B cell (primary cell): ENCODE measurements at regions not wholly inside any gene's neighbourhood (a gene's known extent, or its start where the extent isn't known, plus 50 kb on each side); places are given as distances from the start of the nearest gene placed in this dataset.

Experiments used
- ATAC-seq: fragments of 200-7000 bp; cut with Tn5 transposase; one replicate; pipeline ENCODE4 v1.10.0; 2021; ENCODE audit warnings: low read depth, mild to moderate bottlenecking, moderate number of reproducible peaks, moderate library complexity
- CTCF ChIA-PET: fragments of 350-600 bp; sonication (Branson Sonifier 250); formaldehyde crosslinking; loops from one replicate; lab custom pipeline; 2021; ENCODE audit warnings: antibody characterized with exemption, inconsistent platforms; lab: Charles Lee
- POLR2A ChIA-PET: fragments of 350-600 bp; sonication (Branson Sonifier 250); formaldehyde crosslinking; loops from one replicate; lab custom pipeline; 2021; ENCODE audit warnings: antibody characterized with exemption; lab: Charles Lee
- DNase-seq: peaks from one replicate; pipeline ENCODE4 v3.0.0; 2013
- H2AFZ ChIP-seq: 2 replicates; pipeline ENCODE4 v1.6.1; 2012; ENCODE audit warnings: mild to moderate bottlenecking, low read depth, low read length; ENCODE audit not compliant: insufficient read depth, poor library complexity, severe bottlenecking
- H3K27ac ChIP-seq, 2 donors: 1 replicate in 1 of 2; 2 replicates in 1 of 2; pipeline ENCODE4 v1.5.1; 2012 to 2013; ENCODE audit warnings: low read length in 2 of 2, mild to moderate bottlenecking in 2 of 2, moderate library complexity in 1 of 2
- H3K27me3 ChIP-seq, 4 experiments: fragments of 200-600 bp in 1 of 4; sonication (generic) in 1 of 4; replicated peaks in 1 of 4; 1 replicate in 2 of 4; 2 replicates in 2 of 4; pipeline versions ENCODE4 v1.6.1 to v1.7.0; 2013 to 2016; ENCODE audit warnings: low read length in 3 of 4, mild to moderate bottlenecking in 2 of 4, mixed read lengths in 1 of 4, moderate library complexity in 1 of 4; ENCODE audit not compliant: insufficient read depth in 4 of 4, control insufficient read depth in 3 of 4; ENCODE audit errors: control extremely low read depth in 1 of 4
- H3K36me3 ChIP-seq, 2 experiments: replicated peaks in 1 of 2; 1 replicate in 1 of 2; 2 replicates in 1 of 2; pipeline versions ENCODE4 v1.6.1 to v1.7.1; 2013; ENCODE audit warnings: low read length in 1 of 2; ENCODE audit not compliant: insufficient read depth in 2 of 2, control insufficient read depth in 1 of 2; ENCODE audit errors: control extremely low read depth in 1 of 2, extremely low read depth in 1 of 2
- H3K4me1 ChIP-seq, 2 donors: fragments of 200-600 bp in 1 of 2; sonication (generic) in 1 of 2; 1 replicate in 1 of 2; 2 replicates in 1 of 2; pipeline versions ENCODE4 v1.5.1 to v1.6.1; 2013 to 2017; ENCODE audit warnings: low read length in 2 of 2; ENCODE audit not compliant: control insufficient read depth in 2 of 2, insufficient read depth in 2 of 2
- H3K4me2 ChIP-seq: replicated peaks from 2 replicates; pipeline ENCODE3; 2012; ENCODE audit warnings: mild to moderate bottlenecking, low read depth, low read length; ENCODE audit not compliant: poor library complexity, severe bottlenecking
- H3K4me3 ChIP-seq, 5 experiments: fragments of 200-600 bp in 1 of 5; sonication (generic) in 1 of 5; 1 replicate in 3 of 5; 2 replicates in 2 of 5; pipeline versions ENCODE4 v1.5.1 to v1.7.0; 2011 to 2016; ENCODE audit warnings: low read length in 4 of 5, mild to moderate bottlenecking in 4 of 5, low read depth in 2 of 5, control low read depth in 1 of 5, moderate library complexity in 1 of 5; ENCODE audit not compliant: insufficient read depth in 1 of 5; ENCODE audit errors: control extremely low read depth in 1 of 5, extremely low read depth in 1 of 5
- H3K79me2 ChIP-seq: fragments of 200-600 bp; sonication (generic); one replicate; pipeline ENCODE4 v1.6.0; 2016; ENCODE audit warnings: low read length; ENCODE audit not compliant: control insufficient read depth, insufficient read depth
- H3K9ac ChIP-seq: fragments of 200-600 bp; sonication (generic); 2 replicates; pipeline ENCODE4 v1.6.1; 2017; ENCODE audit warnings: mild to moderate bottlenecking, low read length, moderate library complexity
- H3K9me3 ChIP-seq, 3 donors: one replicate each; pipeline versions ENCODE4 v1.6.1 to v1.7.1; 2013; ENCODE audit warnings: low read length in 2 of 3; ENCODE audit not compliant: control insufficient read depth in 2 of 3, insufficient read depth in 1 of 3; ENCODE audit errors: control extremely low read depth in 1 of 3
- H4K20me1 ChIP-seq: 2 replicates; pipeline ENCODE4 v1.6.0; 2012; ENCODE audit warnings: mild to moderate bottlenecking, low read length; ENCODE audit not compliant: insufficient read depth, control insufficient read depth, poor library complexity, severe bottlenecking
- H3K27ac Mint-ChIP-seq: one replicate; pipeline ENCODE4 v1.8.0; 2021; ENCODE audit warnings: mixed read lengths
- H3K27me3 Mint-ChIP-seq: one replicate; pipeline ENCODE4 v1.8.0; 2021; ENCODE audit warnings: mixed read lengths
- H3K4me1 Mint-ChIP-seq: one replicate; pipeline ENCODE4 v1.8.0; 2021; ENCODE audit warnings: mixed read lengths
- H3K4me3 Mint-ChIP-seq: one replicate; pipeline ENCODE4 v1.8.0; 2021; ENCODE audit warnings: mixed read lengths
- H3K9me3 Mint-ChIP-seq: one replicate; pipeline ENCODE4 v1.8.0; 2022; ENCODE audit warnings: mixed read lengths; ENCODE audit not compliant: insufficient read depth
- CTCF ChIP-seq: fragments of 200-600 bp; IDR thresholded peaks from one replicate; pipeline ENCODE4 v1.8.0; 2022; ENCODE audit warnings: antibody characterized with exemption, mild to moderate bottlenecking
- EZH2 ChIP-seq: IDR thresholded peaks from 2 replicates; pipeline ENCODE4 v1.6.1; 2012; ENCODE audit warnings: borderline replicate concordance, low read depth, mild to moderate bottlenecking, moderate library complexity, low read length; ENCODE audit not compliant: insufficient read depth, poor library complexity, severe bottlenecking
- WGBS: methylation state at CpG from one replicate; pipeline ENCODE4 v1.1.5; 2013; ENCODE audit warnings: missing lambda C conversion rate; ENCODE audit not compliant: insufficient coverage; 5-methylcytosine and 5-hydroxymethylcytosine counted together
- intact Hi-C: fragments of 100-400 bp; cut with micrococcal nuclease; formaldehyde crosslinking; loops from one replicate; pipeline ENCODE4 v1.10.0; 2022

DNA sequence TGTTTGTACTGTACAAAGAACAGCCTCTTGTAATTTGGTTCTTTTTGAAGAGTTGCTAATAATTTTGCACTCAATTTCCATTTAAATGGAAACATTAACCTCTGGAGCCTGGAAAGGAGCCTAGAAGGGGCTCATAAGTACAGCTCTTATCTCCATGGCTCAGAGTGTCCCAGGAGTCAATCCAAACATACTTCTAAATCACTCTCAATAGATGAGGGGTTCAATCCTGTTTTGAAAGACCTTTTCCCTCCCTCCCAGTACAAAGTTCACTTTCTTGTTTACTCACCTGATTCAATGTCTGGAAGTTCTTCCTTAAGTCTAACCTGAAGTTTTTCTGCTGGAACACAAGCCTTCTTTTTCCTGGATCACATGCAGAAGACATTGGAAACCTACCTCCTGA lies 273.0 kb upstream of the PLET1 start:
- no peak overlapping the region for H2AFZ ChIP-seq
- intact Hi-C loops, result no loop called here
- H3K27me3 ChIP-seq, result peaks cover 0 to 14% (median 0%) of the 10 kb centered on the region in 4 experiments
- H3K4me3 Mint-ChIP-seq, result no peak overlapping the region
- no peaks in the 10 kb centered on the region for H3K9me3 Mint-ChIP-seq
- no peaks in the 10 kb centered on the region for H3K4me1 Mint-ChIP-seq
- ATAC-seq (no peak), DNase-seq (no peak)
- ChIA-PET POLR2A (no interaction called here), CTCF (no interaction called here)
- no peaks in the 10 kb centered on the region for H4K20me1 ChIP-seq
- H3K36me3 ChIP-seq, result no peaks in the 10 kb centered on the region
- H3K9ac ChIP-seq, result no peak overlapping the region
- H3K4me1 ChIP-seq, result no peaks in the 10 kb centered on the region
- H3K27ac Mint-ChIP-seq, result no peak overlapping the region
- H3K27ac ChIP-seq, result no peak overlapping the region
- H3K4me3 ChIP-seq, result no peak overlapping the region
- no peak overlapping the region for H3K4me2 ChIP-seq
- TF ChIP-seq CTCF (no peak), EZH2 (no peak)
- peaks cover 36% of the 10 kb centered on the region for H3K27me3 Mint-ChIP-seq
- H3K79me2 ChIP-seq, result no peaks in the 10 kb centered on the region
- H3K9me3 ChIP-seq, result no peaks in the 10 kb centered on the region

- Histone ChIP-seq H3K9ac (no peak overlapping the region), H3K27me3 (peaks cover 0 to 14% (median under 1%) of the 10 kb centered on the region in 4 experiments), H3K4me3 (no peak overlapping the region), H3K27ac (no peak overlapping the region), H3K36me3 (no peaks in the 10 kb centered on the region), H2AFZ (no peak overlapping the region), H3K4me1 (no peaks in the 10 kb centered on the region), H3K79me2 (no peaks in the 10 kb centered on the region), H4K20me1 (no peaks in the 10 kb centered on the region), H3K9me3 (no peaks in the 10 kb centered on the region), H3K4me2 (no peak overlapping the region)
- 100% methylated on average over 1 of the region's 2 CpGs for WGBS
- H3K27me3 Mint-ChIP-seq, result peaks cover 34% of the 10 kb centered on the region
- ChIA-PET CTCF (no interaction called here), POLR2A (no interaction called here)
- ATAC-seq, result no peak
- intact Hi-C loops, result no loop called here
- no peak overlapping the region for H3K4me3 Mint-ChIP-seq
- no peak overlapping the region for H3K27ac Mint-ChIP-seq
- TF ChIP-seq EZH2 (no peak), CTCF (no peak)
- no peak for DNase-seq
- H3K9me3 Mint-ChIP-seq, result no peaks in the 10 kb centered on the region
- no peaks in the 10 kb centered on the region for H3K4me1 Mint-ChIP-seq
Observed at GRCh38 chr11:112534208-112534607, 273.5 kb upstream of the PLET1 start.
